WTC11 (cell line): ENCODE measurements at regions not wholly inside any gene's neighbourhood (a gene's known extent, or its start where the extent isn't known, plus 50 kb on each side); places are given as distances from the start of the nearest gene placed in this dataset.

Source experiments
- ATAC-seq: fragments of 200-7000 bp; cut with Tn5 transposase; 2 replicates; pipeline ENCODE4 v1.10.0; 2021; ENCODE audit warnings: mild to moderate bottlenecking, moderate library complexity
- CTCF ChIA-PET: fragments of 300-600 bp; sonication (Branson Sonifier 250); formaldehyde crosslinking; loops from one replicate; lab custom pipeline; 2021; ENCODE audit warnings: antibody characterized with exemption; lab: Charles Lee
- POLR2A ChIA-PET: fragments of 350-600 bp; sonication (Branson Sonifier 250); formaldehyde crosslinking; loops from one replicate; lab custom pipeline; 2021; ENCODE audit warnings: antibody characterized with exemption; lab: Charles Lee
- DNase-seq: peaks from one replicate; pipeline ENCODE4 v3.0.0; 2021; ENCODE audit warnings: low spot score
- H3K27ac Mint-ChIP-seq: 2 replicates; pipeline ENCODE4 v1.8.0; 2021; ENCODE audit warnings: mixed read lengths
- H3K27me3 Mint-ChIP-seq: 2 replicates; pipeline ENCODE4 v1.8.0; 2021; ENCODE audit warnings: low read depth, mild to moderate bottlenecking, moderate library complexity, mixed read lengths
- H3K36me3 Mint-ChIP-seq: 2 replicates; pipeline ENCODE4 v1.8.0; 2021; ENCODE audit warnings: mixed read lengths
- H3K4me1 Mint-ChIP-seq: 2 replicates; pipeline ENCODE4 v1.8.0; 2022; ENCODE audit warnings: mixed read lengths
- H3K4me3 Mint-ChIP-seq: 2 replicates; pipeline ENCODE4 v1.8.0; 2021; ENCODE audit warnings: mild to moderate bottlenecking, moderate library complexity, mixed read lengths
- H3K9me3 Mint-ChIP-seq: 2 replicates; pipeline ENCODE4 v1.8.0; 2021; ENCODE audit warnings: mixed read lengths
- CREM ChIP-seq: sonication (generic); formaldehyde crosslinking; IDR thresholded peaks from 2 replicates; pipeline ENCODE4 v1.8.1; 2022; ENCODE audit warnings: mild to moderate bottlenecking, missing genetic modification reagents, moderate library complexity
- ELF4 ChIP-seq: sonication (generic); formaldehyde crosslinking; IDR thresholded peaks from 2 replicates; pipeline ENCODE4 v1.8.1; 2022; ENCODE audit warnings: low read depth, mild to moderate bottlenecking, moderate library complexity, missing genetic modification reagents
- HMGA2 ChIP-seq: fragments of 250-450 bp; sonication (Bioruptor Pico); IDR thresholded peaks from 2 replicates; pipeline ENCODE4 v1.4.0; 2021; ENCODE audit warnings: mild to moderate bottlenecking, moderate library complexity
- JUN ChIP-seq: sonication (generic); formaldehyde crosslinking; IDR thresholded peaks from 2 replicates; pipeline ENCODE4 v1.8.0; 2023; ENCODE audit warnings: mild to moderate bottlenecking, missing genetic modification reagents
- MYBL2 ChIP-seq: sonication (generic); formaldehyde crosslinking; IDR thresholded peaks from 2 replicates; pipeline ENCODE4 v1.8.1; 2023; ENCODE audit warnings: mild to moderate bottlenecking, moderate library complexity, missing genetic modification reagents
- OVOL2 ChIP-seq: fragments of 250-450 bp; sonication (Bioruptor Pico); IDR thresholded peaks from 2 replicates; pipeline ENCODE4 v1.9.0; 2021; ENCODE audit warnings: mild to moderate bottlenecking, borderline replicate concordance
- RORB ChIP-seq: fragments of 250-450 bp; sonication (Bioruptor Pico); IDR thresholded peaks from 2 replicates; pipeline ENCODE4 v1.9.0; 2021; ENCODE audit warnings: mild to moderate bottlenecking
- ZNF232 ChIP-seq: sonication (generic); formaldehyde crosslinking; IDR thresholded peaks from 2 replicates; pipeline ENCODE4 v1.8.0; 2022; ENCODE audit warnings: mild to moderate bottlenecking, missing genetic modification reagents
- ZNF317 ChIP-seq: sonication (generic); formaldehyde crosslinking; IDR thresholded peaks from 2 replicates; pipeline ENCODE4 v1.8.1; 2023; ENCODE audit warnings: low read depth, mild to moderate bottlenecking, moderate library complexity, missing genetic modification reagents, borderline replicate concordance
- ZNF423 ChIP-seq: fragments of 250-450 bp; sonication (Bioruptor Pico); IDR thresholded peaks from 2 replicates; pipeline ENCODE4 v2.1.2; 2022; ENCODE audit warnings: mild to moderate bottlenecking, moderate library complexity
- TF ChIP-seq, protein P1 (sequence below): fragments of 250-450 bp; sonication (Bioruptor Pico); IDR thresholded peaks from 2 replicates; pipeline ENCODE4 v1.9.0; 2021; ENCODE audit warnings: mild to moderate bottlenecking, borderline replicate concordance
- TF ChIP-seq, protein P2 (sequence below): sonication (generic); formaldehyde crosslinking; IDR thresholded peaks from 2 replicates; pipeline ENCODE4 v1.8.0; 2022; ENCODE audit warnings: mild to moderate bottlenecking, missing genetic modification reagents
- TF ChIP-seq, protein P3 (sequence below): sonication (generic); formaldehyde crosslinking; IDR thresholded peaks from 2 replicates; pipeline ENCODE4 v1.8.0; 2023; ENCODE audit warnings: missing genetic modification reagents, mild to moderate bottlenecking, borderline replicate concordance
- TF ChIP-seq, protein P4 (sequence below): fragments of 250-450 bp; sonication (Bioruptor Pico); IDR thresholded peaks from 2 replicates; pipeline ENCODE4 v2.1.2; 2022; ENCODE audit warnings: mild to moderate bottlenecking, moderate library complexity
- TF ChIP-seq, protein P5 (sequence below): sonication (generic); formaldehyde crosslinking; IDR thresholded peaks from 2 replicates; pipeline ENCODE4 v1.8.0; 2022; ENCODE audit warnings: mild to moderate bottlenecking, missing genetic modification reagents

DNA sequence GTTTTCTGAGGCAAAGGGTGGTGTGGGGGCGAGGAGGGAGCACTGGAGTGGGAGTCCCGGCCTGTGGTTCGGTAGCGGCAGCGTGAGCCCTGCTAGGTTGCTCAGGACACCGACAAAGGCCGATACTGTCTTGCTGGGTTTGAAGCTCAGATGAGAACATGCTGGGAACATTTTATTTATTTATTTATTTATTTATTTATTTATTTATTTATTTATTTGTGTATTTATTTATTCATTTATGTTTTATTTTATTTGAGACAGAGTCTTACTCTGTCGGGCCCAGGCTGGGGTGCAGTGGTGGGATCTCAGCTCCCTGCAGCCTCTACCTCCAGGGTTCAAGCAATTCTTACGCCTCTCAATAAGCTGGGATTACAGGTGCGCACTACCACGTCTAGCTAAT is 117.9 kb upstream of the GSE1 start:
- no peak for DNase-seq
- H3K36me3 Mint-ChIP-seq, result no peaks in the 10 kb centered on the region
- CTCF ChIA-PET, result interaction anchor here (1.1 to 2.6 kb wide), 4 partner anchors 19 to 120 kb away, joined by 3 to 9 read pairs (median 3); no protein-coding TSS in a partner anchor
- H3K4me3 Mint-ChIP-seq, result no peak overlapping the region
- no peaks in the 10 kb centered on the region for H3K9me3 Mint-ChIP-seq
- no peaks in the 10 kb centered on the region for H3K27me3 Mint-ChIP-seq
- POLR2A ChIA-PET, result interaction anchor here (0.9 kb wide), 1 partner anchor 34 kb away, joined by 3 read pairs; no protein-coding TSS in a partner anchor
- H3K27ac Mint-ChIP-seq, result no peak overlapping the region
- peaks cover 17% of the 10 kb centered on the region for H3K4me1 Mint-ChIP-seq
- ATAC-seq, result no peak
- peak; percentile 80 for TF ChIP-seq HMGA2 (CRISPR knock-in tag)
- TF ChIP-seq, protein P1, sequence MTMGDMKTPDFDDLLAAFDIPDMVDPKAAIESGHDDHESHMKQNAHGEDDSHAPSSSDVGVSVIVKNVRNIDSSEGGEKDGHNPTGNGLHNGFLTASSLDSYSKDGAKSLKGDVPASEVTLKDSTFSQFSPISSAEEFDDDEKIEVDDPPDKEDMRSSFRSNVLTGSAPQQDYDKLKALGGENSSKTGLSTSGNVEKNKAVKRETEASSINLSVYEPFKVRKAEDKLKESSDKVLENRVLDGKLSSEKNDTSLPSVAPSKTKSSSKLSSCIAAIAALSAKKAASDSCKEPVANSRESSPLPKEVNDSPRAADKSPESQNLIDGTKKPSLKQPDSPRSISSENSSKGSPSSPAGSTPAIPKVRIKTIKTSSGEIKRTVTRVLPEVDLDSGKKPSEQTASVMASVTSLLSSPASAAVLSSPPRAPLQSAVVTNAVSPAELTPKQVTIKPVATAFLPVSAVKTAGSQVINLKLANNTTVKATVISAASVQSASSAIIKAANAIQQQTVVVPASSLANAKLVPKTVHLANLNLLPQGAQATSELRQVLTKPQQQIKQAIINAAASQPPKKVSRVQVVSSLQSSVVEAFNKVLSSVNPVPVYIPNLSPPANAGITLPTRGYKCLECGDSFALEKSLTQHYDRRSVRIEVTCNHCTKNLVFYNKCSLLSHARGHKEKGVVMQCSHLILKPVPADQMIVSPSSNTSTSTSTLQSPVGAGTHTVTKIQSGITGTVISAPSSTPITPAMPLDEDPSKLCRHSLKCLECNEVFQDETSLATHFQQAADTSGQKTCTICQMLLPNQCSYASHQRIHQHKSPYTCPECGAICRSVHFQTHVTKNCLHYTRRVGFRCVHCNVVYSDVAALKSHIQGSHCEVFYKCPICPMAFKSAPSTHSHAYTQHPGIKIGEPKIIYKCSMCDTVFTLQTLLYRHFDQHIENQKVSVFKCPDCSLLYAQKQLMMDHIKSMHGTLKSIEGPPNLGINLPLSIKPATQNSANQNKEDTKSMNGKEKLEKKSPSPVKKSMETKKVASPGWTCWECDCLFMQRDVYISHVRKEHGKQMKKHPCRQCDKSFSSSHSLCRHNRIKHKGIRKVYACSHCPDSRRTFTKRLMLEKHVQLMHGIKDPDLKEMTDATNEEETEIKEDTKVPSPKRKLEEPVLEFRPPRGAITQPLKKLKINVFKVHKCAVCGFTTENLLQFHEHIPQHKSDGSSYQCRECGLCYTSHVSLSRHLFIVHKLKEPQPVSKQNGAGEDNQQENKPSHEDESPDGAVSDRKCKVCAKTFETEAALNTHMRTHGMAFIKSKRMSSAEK (CRISPR knock-in tag), result no peak

DNA sequence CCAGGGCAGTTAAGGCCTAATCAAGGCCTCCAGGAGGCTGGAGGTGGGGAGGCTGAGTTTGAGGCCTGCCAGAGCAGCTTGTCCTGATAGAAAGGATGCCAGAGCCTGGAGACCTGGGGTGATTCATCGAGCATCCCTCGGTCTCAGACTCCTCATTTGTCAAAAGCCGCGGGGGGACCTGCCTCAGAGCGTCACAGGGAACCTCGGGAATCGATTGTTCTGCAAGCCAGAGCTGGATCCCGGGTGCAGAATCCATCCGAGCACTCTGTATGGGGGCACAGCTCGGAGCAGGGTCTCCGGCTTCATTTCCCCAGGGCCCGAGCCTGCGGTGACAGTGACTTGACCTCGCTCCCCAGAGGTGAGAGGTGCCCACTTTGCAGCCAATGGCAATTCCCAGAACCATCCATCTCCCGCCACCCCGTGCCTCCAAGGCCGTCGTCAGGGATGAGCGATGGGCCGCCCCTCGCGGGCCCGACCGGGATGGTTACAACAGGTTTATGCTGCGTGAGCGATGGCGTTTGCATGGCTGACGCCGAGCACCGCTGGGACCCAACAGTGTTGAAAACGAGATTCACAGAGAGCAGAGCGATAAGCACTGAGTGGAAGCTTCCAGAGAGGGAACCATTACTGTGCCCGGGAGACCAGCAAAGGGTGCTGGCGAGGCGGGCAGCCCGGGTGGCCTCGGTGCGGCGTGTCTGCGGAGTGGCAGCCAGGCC is 117.1 kb upstream of the GSE1 start:
- Mint-ChIP-seq H3K27ac (peak overlapping the region; percentile 82; the same call in 1 of the 2 replicates), H3K9me3 (no peaks in the 10 kb centered on the region), H3K4me3 (no peak overlapping the region), H3K4me1 (peaks cover 17% of the 10 kb centered on the region), H3K27me3 (no peaks in the 10 kb centered on the region), H3K36me3 (no peaks in the 10 kb centered on the region)
- ATAC-seq, result no peak
- TF ChIP-seq OVOL2 (CRISPR knock-in tag) (no peak), ZNF232 (CRISPR knock-in tag) (no peak)
- TF ChIP-seq, protein P2, sequence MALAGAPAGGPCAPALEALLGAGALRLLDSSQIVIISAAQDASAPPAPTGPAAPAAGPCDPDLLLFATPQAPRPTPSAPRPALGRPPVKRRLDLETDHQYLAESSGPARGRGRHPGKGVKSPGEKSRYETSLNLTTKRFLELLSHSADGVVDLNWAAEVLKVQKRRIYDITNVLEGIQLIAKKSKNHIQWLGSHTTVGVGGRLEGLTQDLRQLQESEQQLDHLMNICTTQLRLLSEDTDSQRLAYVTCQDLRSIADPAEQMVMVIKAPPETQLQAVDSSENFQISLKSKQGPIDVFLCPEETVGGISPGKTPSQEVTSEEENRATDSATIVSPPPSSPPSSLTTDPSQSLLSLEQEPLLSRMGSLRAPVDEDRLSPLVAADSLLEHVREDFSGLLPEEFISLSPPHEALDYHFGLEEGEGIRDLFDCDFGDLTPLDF (CRISPR knock-in tag), result no peak
- no peak for DNase-seq
- POLR2A ChIA-PET, result no interaction called here
- CTCF ChIA-PET, result interaction anchor here (1.1 to 2.6 kb wide), 4 partner anchors 71 to 120 kb away, joined by 3 to 9 read pairs (median 4); no protein-coding TSS in a partner anchor

DNA sequence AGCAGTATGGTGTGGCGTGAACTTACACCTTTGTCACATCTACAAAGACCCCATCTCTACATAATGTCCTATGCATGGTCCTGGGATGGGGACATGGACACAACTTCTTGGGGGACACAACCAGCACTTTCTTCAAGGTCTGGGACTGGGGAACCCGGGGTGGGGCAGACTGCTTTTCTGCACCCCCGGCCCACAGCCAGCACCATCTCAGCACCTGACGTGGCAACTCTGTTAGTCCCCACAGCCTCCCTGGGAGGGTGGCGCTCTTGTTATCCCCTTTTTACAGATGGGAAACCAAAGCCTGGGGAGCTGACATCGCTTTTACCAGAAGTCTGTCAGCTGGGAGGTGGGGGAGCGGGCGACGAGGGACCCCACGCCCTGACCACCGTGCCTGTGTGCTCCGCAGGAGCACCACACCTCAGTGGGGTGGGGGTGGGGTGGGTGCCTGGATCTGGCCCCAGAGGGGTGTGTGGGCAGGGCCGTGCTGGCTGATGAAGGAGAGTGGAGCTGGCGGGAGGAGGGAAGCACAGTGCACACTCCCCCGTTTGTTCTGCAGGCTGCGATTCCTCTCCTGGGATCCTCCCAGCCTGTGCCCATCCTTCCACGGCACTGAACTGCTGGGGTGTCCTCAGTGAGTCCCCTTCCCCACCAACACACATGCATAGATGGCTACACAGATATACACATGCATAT is 115.4 kb upstream of the GSE1 start:
- Mint-ChIP-seq H3K4me1 (peaks cover 2% of the 10 kb centered on the region), H3K36me3 (no peaks in the 10 kb centered on the region), H3K4me3 (no peak overlapping the region), H3K27ac (no peak overlapping the region), H3K9me3 (no peaks in the 10 kb centered on the region), H3K27me3 (no peaks in the 10 kb centered on the region)
- ATAC-seq, result no peak
- CTCF ChIA-PET, result interaction anchor here (0.9 to 1.0 kb wide), 2 partner anchors 15 to 30 kb away, joined by 3 read pairs; no protein-coding TSS in a partner anchor
- POLR2A ChIA-PET, result no interaction called here
- DNase-seq, result no peak
- TF ChIP-seq, protein P3, sequence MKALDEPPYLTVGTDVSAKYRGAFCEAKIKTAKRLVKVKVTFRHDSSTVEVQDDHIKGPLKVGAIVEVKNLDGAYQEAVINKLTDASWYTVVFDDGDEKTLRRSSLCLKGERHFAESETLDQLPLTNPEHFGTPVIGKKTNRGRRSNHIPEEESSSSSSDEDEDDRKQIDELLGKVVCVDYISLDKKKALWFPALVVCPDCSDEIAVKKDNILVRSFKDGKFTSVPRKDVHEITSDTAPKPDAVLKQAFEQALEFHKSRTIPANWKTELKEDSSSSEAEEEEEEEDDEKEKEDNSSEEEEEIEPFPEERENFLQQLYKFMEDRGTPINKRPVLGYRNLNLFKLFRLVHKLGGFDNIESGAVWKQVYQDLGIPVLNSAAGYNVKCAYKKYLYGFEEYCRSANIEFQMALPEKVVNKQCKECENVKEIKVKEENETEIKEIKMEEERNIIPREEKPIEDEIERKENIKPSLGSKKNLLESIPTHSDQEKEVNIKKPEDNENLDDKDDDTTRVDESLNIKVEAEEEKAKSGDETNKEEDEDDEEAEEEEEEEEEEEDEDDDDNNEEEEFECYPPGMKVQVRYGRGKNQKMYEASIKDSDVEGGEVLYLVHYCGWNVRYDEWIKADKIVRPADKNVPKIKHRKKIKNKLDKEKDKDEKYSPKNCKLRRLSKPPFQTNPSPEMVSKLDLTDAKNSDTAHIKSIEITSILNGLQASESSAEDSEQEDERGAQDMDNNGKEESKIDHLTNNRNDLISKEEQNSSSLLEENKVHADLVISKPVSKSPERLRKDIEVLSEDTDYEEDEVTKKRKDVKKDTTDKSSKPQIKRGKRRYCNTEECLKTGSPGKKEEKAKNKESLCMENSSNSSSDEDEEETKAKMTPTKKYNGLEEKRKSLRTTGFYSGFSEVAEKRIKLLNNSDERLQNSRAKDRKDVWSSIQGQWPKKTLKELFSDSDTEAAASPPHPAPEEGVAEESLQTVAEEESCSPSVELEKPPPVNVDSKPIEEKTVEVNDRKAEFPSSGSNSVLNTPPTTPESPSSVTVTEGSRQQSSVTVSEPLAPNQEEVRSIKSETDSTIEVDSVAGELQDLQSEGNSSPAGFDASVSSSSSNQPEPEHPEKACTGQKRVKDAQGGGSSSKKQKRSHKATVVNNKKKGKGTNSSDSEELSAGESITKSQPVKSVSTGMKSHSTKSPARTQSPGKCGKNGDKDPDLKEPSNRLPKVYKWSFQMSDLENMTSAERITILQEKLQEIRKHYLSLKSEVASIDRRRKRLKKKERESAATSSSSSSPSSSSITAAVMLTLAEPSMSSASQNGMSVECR (CRISPR knock-in tag), result no peak
- TF ChIP-seq ELF4 (no peak), ZNF423 (CRISPR knock-in tag) (no peak), RORB (CRISPR knock-in tag) (no peak), JUN (no peak), MYBL2 (CRISPR knock-in tag) (no peak), ZNF317 (CRISPR knock-in tag) (no peak), CREM (CRISPR knock-in tag) (no peak)
- TF ChIP-seq, protein P4, sequence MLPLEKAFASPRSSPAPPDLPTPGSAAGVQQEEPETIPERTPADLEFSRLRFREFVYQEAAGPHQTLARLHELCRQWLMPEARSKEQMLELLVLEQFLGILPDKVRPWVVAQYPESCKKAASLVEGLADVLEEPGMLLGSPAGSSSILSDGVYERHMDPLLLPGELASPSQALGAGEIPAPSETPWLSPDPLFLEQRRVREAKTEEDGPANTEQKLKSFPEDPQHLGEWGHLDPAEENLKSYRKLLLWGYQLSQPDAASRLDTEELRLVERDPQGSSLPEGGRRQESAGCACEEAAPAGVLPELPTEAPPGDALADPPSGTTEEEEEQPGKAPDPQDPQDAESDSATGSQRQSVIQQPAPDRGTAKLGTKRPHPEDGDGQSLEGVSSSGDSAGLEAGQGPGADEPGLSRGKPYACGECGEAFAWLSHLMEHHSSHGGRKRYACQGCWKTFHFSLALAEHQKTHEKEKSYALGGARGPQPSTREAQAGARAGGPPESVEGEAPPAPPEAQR, result no peak
- TF ChIP-seq, protein P5, sequence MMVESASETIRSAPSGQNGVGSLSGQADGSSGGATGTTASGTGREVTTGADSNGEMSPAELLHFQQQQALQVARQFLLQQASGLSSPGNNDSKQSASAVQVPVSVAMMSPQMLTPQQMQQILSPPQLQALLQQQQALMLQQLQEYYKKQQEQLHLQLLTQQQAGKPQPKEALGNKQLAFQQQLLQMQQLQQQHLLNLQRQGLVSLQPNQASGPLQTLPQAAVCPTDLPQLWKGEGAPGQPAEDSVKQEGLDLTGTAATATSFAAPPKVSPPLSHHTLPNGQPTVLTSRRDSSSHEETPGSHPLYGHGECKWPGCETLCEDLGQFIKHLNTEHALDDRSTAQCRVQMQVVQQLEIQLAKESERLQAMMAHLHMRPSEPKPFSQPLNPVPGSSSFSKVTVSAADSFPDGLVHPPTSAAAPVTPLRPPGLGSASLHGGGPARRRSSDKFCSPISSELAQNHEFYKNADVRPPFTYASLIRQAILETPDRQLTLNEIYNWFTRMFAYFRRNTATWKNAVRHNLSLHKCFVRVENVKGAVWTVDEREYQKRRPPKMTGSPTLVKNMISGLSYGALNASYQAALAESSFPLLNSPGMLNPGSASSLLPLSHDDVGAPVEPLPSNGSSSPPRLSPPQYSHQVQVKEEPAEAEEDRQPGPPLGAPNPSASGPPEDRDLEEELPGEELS, result no peak
